ENCODE measurements at regions not wholly inside any gene's neighbourhood (a gene's known extent, or its start where the extent isn't known, plus 50 kb on each side); places are given as distances from the start of the nearest gene placed in this dataset.

DNA sequence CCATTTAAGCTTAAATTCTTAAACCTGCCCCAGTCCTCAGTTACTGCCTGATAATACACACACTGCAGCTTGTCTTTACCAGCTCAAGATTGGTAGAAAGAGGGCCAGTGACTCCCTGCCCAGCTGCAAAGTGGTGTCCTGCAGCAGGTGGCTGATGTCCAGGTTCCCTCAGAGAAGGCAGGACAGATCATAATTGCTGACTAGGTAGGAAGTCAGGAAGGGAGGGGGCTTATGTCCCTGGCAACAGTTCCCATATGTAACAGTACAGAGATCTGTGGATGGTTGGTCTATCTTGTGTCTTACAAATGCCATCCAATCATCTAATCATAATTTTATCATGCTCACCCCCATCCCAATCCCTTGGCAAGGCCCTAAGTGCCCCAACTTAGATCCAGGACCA is 492.1 kb upstream of the PPP2R3A start:
- TF ChIP-seq POLR2AphosphoS5 (IDR thresholded peaks at IDR 0.05; ENCODE audit: borderline replicate concordance, low read depth, low read length), result no peak
- no peak for TF ChIP-seq EZH2 (IDR thresholded peaks at IDR 0.05)

All from SK-N-MC (cell line).